Body of pancreas (tissue), 4 donors: ENCODE measurements at regions not wholly inside any gene's neighbourhood (a gene's known extent, or its start where the extent isn't known, plus 50 kb on each side); places are given as distances from the start of the nearest gene placed in this dataset.
"Not testable (repeated sequence)": the region's sequence is repeated elsewhere in the genome, so short reads cannot be mapped to it uniquely, and the experiment has no call there.

Experiments used
- ATAC-seq: fragments of 150-250 bp; one replicate; pipeline ENCODE4 v1.9.1; 2016
- DNase-seq, 4 donors: peaks; one replicate each; pipeline ENCODE4 v3.0.0-alpha.2; 2019
- H3K27ac ChIP-seq, 4 donors: fragments of 200-600 bp; sonication (generic); 1 replicate in 3 of 4; 2 replicates in 1 of 4; pipeline versions ENCODE4 v1.5.1 to v1.6.1; 2016 to 2019; ENCODE audit warnings: mild to moderate bottlenecking in 1 of 4, mixed read lengths in 1 of 4, moderate library complexity in 1 of 4
- H3K27me3 ChIP-seq, 2 donors: fragments of 200-600 bp; sonication (generic); one replicate each; pipeline ENCODE4 v1.6.0; 2016; ENCODE audit warnings: mild to moderate bottlenecking in 1 of 2
- H3K36me3 ChIP-seq, 2 donors: fragments of 200-600 bp; sonication (generic); replicated peaks in 1 of 2; 2 replicates each; pipeline ENCODE4 v1.5.1; 2016; ENCODE audit warnings: low read depth in 2 of 2; ENCODE audit not compliant: insufficient read depth in 1 of 2
- H3K4me1 ChIP-seq: fragments of 200-600 bp; sonication (generic); one replicate; pipeline ENCODE4 v1.6.0; 2016
- H3K4me3 ChIP-seq, 2 donors: fragments of 200-600 bp; sonication (generic); 1 replicate in 1 of 2; 2 replicates in 1 of 2; pipeline ENCODE4 v1.5.1; 2016 to 2019
- H3K9me3 ChIP-seq, 3 donors: fragments of 200-600 bp; sonication (generic); 1 replicate in 2 of 3; 2 replicates in 1 of 3; pipeline ENCODE4 v1.5.1; 2016
- POLR2A ChIP-seq, 3 donors: fragments of 450-650 bp; IDR thresholded peaks; one replicate each; pipeline ENCODE4 v1.6.1; 2016; ENCODE audit warnings: antibody characterized with exemption in 3 of 3, mild to moderate bottlenecking in 2 of 3
- WGBS, 2 donors: methylation state at CpG; one replicate each; pipeline ENCODE4 v1.1.5; 2017; 5-methylcytosine and 5-hydroxymethylcytosine counted together
- intact Hi-C: fragments of 100-400 bp; cut with DNase I; formaldehyde crosslinking; loops from one replicate; pipeline ENCODE4 v1.15.1; 2023
- TF ChIP-seq, protein P1 (sequence below), 7 experiments: fragments of 450-650 bp in 4 of 7; fragments of 200-600 bp in 3 of 7; sonication (generic) in 3 of 7; IDR thresholded peaks; one replicate each; pipeline ENCODE4 v1.5.1; 2016 to 2019; ENCODE audit warnings: antibody characterized with exemption in 7 of 7

GRCh38 chr16:55019419-55020131 is 88.9 kb downstream of the IRX5 start:
- no peak for ATAC-seq
- TF ChIP-seq, protein P1, sequence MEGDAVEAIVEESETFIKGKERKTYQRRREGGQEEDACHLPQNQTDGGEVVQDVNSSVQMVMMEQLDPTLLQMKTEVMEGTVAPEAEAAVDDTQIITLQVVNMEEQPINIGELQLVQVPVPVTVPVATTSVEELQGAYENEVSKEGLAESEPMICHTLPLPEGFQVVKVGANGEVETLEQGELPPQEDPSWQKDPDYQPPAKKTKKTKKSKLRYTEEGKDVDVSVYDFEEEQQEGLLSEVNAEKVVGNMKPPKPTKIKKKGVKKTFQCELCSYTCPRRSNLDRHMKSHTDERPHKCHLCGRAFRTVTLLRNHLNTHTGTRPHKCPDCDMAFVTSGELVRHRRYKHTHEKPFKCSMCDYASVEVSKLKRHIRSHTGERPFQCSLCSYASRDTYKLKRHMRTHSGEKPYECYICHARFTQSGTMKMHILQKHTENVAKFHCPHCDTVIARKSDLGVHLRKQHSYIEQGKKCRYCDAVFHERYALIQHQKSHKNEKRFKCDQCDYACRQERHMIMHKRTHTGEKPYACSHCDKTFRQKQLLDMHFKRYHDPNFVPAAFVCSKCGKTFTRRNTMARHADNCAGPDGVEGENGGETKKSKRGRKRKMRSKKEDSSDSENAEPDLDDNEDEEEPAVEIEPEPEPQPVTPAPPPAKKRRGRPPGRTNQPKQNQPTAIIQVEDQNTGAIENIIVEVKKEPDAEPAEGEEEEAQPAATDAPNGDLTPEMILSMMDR (IDR thresholded peaks at IDR 0.05), result no peak
- no peak for TF ChIP-seq POLR2A (IDR thresholded peaks at IDR 0.05)
- H3K36me3 ChIP-seq, result no peaks in the 10 kb centered on the region
- H3K4me1 ChIP-seq, result no peaks in the 10 kb centered on the region
- H3K9me3 ChIP-seq, result no peaks in the 10 kb centered on the region
- no peak overlapping the region for H3K4me3 ChIP-seq
- intact Hi-C loops, result no loop called here
- no peak for DNase-seq
- 81 to 90% methylated on average over 9 of the region's 9 CpGs for WGBS, 2 donors
- no peaks in the 10 kb centered on the region for H3K27me3 ChIP-seq
- H3K27ac ChIP-seq, result no peak overlapping the region

DNA sequence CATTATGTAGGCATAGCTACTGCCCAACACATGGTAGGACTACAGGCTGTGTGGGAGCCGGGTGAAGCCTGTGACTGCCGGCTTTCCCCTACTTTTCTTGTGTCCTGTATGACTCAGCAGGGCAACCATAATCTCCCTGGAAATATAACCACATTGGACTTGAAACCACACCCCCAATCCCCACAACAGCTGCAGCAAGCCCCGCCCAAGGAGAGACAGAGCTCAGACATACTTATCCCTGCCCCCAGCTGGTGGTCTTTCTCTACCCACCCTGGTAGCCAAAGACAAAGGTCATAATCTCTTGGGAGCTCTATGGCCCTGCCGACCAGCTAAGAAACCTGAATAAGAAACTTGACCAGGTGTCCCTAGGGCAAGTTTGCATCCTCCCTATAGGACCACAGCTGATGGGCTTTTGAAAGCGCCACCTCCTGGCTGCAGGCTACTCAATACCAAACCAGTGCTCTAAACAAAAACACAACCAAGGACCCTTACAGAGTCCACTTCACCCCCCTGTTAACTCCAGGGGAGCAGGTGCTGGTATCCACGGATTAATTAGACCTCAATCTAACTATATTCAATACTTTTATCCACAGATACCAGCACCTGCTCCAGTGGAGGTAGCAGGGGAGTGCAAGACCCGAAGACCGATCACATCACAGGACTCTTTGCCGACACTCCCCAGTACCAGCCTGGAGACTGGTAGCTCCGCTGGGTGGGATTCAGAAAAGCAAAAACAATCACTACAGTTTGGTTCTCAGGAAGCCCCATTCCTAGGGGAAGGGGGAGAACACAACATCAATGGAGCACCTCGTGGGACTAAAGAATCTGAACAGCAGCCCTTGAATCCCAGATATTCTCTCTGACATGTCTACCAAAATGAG is 91.2 kb downstream of the IRX5 start:
- Histone ChIP-seq H3K4me3 (no peak overlapping the region), H3K27ac (no peak overlapping the region), H3K27me3 (no peaks in the 10 kb centered on the region), H3K4me1 (no peaks in the 10 kb centered on the region), H3K36me3 (no peaks in the 10 kb centered on the region), H3K9me3 (no peaks in the 10 kb centered on the region)
- ATAC-seq (no peak), DNase-seq (no peak)
- WGBS, 2 donors, result 41 to 51% methylated on average over 11 of the region's 11 CpGs
- intact Hi-C loops, result no loop called here
- TF ChIP-seq POLR2A (IDR thresholded peaks at IDR 0.05), result no peak
- TF ChIP-seq, protein P1 (IDR thresholded peaks at IDR 0.05), result no peak

- H3K27me3 ChIP-seq, ATAC-seq, intact Hi-C loops, H3K27ac ChIP-seq, H3K4me1 ChIP-seq, H3K36me3 ChIP-seq, H3K4me3 ChIP-seq, H3K9me3 ChIP-seq, DNase-seq: not testable (repeated sequence)
Measured at GRCh38 chr16:55027260-55027659, 96.6 kb downstream of the IRX5 start.

- Histone ChIP-seq H3K36me3 (no peaks in the 10 kb centered on the region), H3K4me3 (no peak overlapping the region), H3K27me3 (no peaks in the 10 kb centered on the region), H3K4me1 (no peaks in the 10 kb centered on the region), H3K9me3 (no peaks in the 10 kb centered on the region), H3K27ac (no peak overlapping the region)
- ATAC-seq, result no peak
- TF ChIP-seq, protein P1 (IDR thresholded peaks at IDR 0.05), result no peak
- TF ChIP-seq POLR2A (IDR thresholded peaks at IDR 0.05), result no peak
- 73 to 84% methylated on average over 1 of the region's 1 CpG for WGBS, 2 donors
- intact Hi-C loops, result no loop called here
- DNase-seq, result no peak
Measured at GRCh38 chr16:55029509-55029908, 98.8 kb downstream of the IRX5 start.

DNA sequence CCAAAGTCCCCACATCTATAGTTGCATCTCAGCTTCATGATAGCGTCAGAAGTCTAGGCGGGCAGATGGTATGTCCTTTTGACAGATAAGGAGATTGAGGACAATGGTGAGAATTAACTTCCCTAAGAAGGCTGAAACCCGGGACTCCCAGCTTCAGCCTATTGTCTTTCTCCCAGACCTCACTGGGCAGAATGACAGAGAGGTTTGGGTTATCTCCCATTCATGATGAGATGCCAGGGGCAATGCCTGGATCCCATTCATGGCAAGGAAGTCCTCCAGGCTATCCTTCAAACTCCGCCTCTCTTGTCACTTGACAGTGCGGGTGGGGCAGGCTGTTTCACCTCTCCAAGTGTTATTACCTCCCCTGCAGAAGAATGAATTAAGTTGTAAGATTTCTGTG is 100.3 kb downstream of the IRX5 start:
- Histone ChIP-seq H3K36me3 (no peaks in the 10 kb centered on the region), H3K27ac (no peak overlapping the region), H3K27me3 (no peaks in the 10 kb centered on the region), H3K4me1 (no peaks in the 10 kb centered on the region), H3K4me3 (no peak overlapping the region), H3K9me3 (no peaks in the 10 kb centered on the region)
- ATAC-seq, result no peak
- intact Hi-C loops, result no loop called here
- no peak for TF ChIP-seq POLR2A (IDR thresholded peaks at IDR 0.05)
- TF ChIP-seq, protein P1 (IDR thresholded peaks at IDR 0.05), result no peak
- no peak for DNase-seq
- WGBS, 2 donors, result 48 to 58% methylated on average over 5 of the region's 5 CpGs
